ENCODE measurements at regions not wholly inside any gene's neighbourhood (a gene's known extent, or its start where the extent isn't known, plus 50 kb on each side); places are given as distances from the start of the nearest gene placed in this dataset.

- Mint-ChIP-seq H3K4me1 (ENCODE audit: low read depth) (no peaks in the 10 kb centered on the region), H3K9me3 (no peaks in the 10 kb centered on the region; the same call in 1 of the 2 replicates), H3K27ac (no peak overlapping the region), H3K27me3 (ENCODE audit: insufficient read depth) (peaks cover 2% of the 10 kb centered on the region; the same call in 1 of the 2 replicates), H3K4me3 (no peak overlapping the region), H3K36me3 (ENCODE audit: low read depth) (no peaks in the 10 kb centered on the region)
- DNase-seq = no peak
- TF ChIP-seq, protein P1, sequence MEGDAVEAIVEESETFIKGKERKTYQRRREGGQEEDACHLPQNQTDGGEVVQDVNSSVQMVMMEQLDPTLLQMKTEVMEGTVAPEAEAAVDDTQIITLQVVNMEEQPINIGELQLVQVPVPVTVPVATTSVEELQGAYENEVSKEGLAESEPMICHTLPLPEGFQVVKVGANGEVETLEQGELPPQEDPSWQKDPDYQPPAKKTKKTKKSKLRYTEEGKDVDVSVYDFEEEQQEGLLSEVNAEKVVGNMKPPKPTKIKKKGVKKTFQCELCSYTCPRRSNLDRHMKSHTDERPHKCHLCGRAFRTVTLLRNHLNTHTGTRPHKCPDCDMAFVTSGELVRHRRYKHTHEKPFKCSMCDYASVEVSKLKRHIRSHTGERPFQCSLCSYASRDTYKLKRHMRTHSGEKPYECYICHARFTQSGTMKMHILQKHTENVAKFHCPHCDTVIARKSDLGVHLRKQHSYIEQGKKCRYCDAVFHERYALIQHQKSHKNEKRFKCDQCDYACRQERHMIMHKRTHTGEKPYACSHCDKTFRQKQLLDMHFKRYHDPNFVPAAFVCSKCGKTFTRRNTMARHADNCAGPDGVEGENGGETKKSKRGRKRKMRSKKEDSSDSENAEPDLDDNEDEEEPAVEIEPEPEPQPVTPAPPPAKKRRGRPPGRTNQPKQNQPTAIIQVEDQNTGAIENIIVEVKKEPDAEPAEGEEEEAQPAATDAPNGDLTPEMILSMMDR (IDR thresholded peaks at IDR 0.05) = no peak
These were observed 85.1 kb upstream of the SMAD1 start for GRCh38 chr4:145396581-145396980.

GRCh38 chr4:145390571-145390970 lies 91.1 kb upstream of the SMAD1 start:
- Mint-ChIP-seq H3K9me3 (no peaks in the 10 kb centered on the region), H3K4me1 (ENCODE audit: low read depth) (no peaks in the 10 kb centered on the region), H3K4me3 (no peak overlapping the region), H3K27me3 (ENCODE audit: insufficient read depth) (peaks cover 4% of the 10 kb centered on the region; the same call in 1 of the 2 replicates), H3K36me3 (ENCODE audit: low read depth) (no peaks in the 10 kb centered on the region), H3K27ac (no peak overlapping the region)
- DNase-seq = no peak
- TF ChIP-seq, protein P1 (IDR thresholded peaks at IDR 0.05) = no peak

- Mint-ChIP-seq H3K9me3 (no peaks in the 10 kb centered on the region), H3K4me1 (ENCODE audit: low read depth) (no peaks in the 10 kb centered on the region), H3K4me3 (no peak overlapping the region), H3K27me3 (ENCODE audit: insufficient read depth) (peaks cover 4% of the 10 kb centered on the region), H3K36me3 (ENCODE audit: low read depth) (no peaks in the 10 kb centered on the region), H3K27ac (no peak overlapping the region)
- TF ChIP-seq, protein P1 (IDR thresholded peaks at IDR 0.05) = no peak
- no peak for DNase-seq
These were observed 92.1 kb upstream of the SMAD1 start for GRCh38 chr4:145389550-145389949.

DNA sequence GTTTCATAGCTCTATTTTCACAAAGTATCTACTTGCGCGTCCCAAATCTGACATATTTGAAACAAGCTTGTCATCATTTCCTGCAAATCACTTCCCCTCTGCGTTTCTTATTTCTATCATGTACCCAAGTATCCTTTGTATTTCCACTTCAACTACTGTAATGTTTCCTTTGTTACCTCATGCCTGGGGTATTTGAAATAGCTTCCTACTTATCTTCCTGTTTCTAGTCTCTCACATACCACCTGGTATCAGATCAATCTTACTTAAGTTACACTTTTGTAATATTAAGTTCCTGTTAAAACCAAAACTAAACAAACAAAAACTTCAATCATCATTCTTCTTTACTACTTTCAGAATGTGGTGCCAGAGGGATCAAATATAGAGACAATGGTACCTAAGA lies 93.6 kb upstream of the SMAD1 start:
- Mint-ChIP-seq H3K9me3 (no peaks in the 10 kb centered on the region), H3K27ac (no peak overlapping the region), H3K4me1 (ENCODE audit: low read depth) (no peaks in the 10 kb centered on the region), H3K4me3 (no peak overlapping the region), H3K36me3 (ENCODE audit: low read depth) (no peaks in the 10 kb centered on the region), H3K27me3 (ENCODE audit: insufficient read depth) (peaks cover 6% of the 10 kb centered on the region)
- DNase-seq = no peak
- TF ChIP-seq, protein P1 (IDR thresholded peaks at IDR 0.05) = no peak

GRCh38 chr4:145387079-145387478 lies 94.6 kb upstream of the SMAD1 start:
- Mint-ChIP-seq H3K9me3 (no peaks in the 10 kb centered on the region), H3K27ac (no peak overlapping the region), H3K4me3 (no peak overlapping the region), H3K27me3 (ENCODE audit: insufficient read depth) (peaks cover 6% of the 10 kb centered on the region), H3K36me3 (ENCODE audit: low read depth) (no peaks in the 10 kb centered on the region), H3K4me1 (ENCODE audit: low read depth) (no peaks in the 10 kb centered on the region)
- DNase-seq = no peak
- TF ChIP-seq, protein P1 (IDR thresholded peaks at IDR 0.05) = no peak

DNA sequence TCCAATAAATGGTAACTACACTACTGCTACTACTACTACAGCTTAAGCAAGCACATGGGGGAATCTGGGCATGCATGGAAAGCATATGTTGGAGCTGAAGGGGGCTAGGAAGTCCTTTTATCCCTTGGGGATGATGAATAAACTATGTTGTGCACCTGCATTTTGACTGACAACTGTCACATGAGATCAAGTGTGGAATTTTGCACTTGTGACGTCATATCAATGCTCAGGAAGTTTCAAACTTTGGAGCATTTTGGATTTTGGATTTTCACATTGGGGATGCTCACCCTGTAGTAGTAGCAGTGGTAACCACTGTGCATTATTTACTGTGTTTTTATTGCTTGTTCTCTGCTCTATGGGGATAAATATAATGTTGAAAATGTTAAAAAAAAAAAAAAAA lies 100.5 kb upstream of the SMAD1 start:
- H3K4me3 Mint-ChIP-seq = no peak overlapping the region
- DNase-seq = no peak
- no peaks in the 10 kb centered on the region for H3K36me3 Mint-ChIP-seq (ENCODE audit: low read depth)
- H3K9me3 Mint-ChIP-seq = no peaks in the 10 kb centered on the region
- TF ChIP-seq, protein P1 (IDR thresholded peaks at IDR 0.05) = no peak
- no peak overlapping the region for H3K27ac Mint-ChIP-seq
- peaks cover 2% of the 10 kb centered on the region for H3K27me3 Mint-ChIP-seq (ENCODE audit: insufficient read depth)
- H3K4me1 Mint-ChIP-seq (ENCODE audit: low read depth) = no peaks in the 10 kb centered on the region

Data from HFFc6 (cell line).